ENCODE measurements at regions not wholly inside any gene's neighbourhood (a gene's known extent, or its start where the extent isn't known, plus 50 kb on each side); places are given as distances from the start of the nearest gene placed in this dataset.

DNA sequence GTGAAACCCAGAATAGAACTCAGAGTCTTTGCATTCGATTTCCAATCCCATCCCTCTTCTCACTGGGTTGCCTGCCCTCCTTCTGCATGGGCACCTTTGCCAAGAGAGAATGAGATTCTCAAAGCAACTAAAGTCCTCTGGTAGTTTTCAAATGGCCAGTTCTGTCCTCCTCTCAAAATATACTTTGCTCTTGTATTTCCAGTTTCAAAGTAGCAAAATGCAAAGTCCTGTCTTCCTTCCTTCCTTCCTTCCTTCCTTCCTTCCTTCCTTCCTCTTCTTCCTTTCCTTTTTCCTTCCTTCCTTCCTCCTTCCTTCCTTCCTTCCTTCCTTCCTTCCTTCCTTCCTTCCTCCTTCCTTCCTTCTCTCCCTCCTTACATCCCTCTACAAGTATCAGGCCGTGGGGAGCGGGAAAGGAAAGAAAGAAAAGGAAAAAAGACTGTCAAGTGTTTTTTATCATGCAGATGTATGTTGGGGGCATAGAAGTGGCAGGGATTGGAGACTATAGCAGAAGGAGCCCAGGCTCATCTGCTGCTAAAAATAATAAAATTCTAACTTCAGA, 265.2 kb downstream of the CD83 start:
- H3K79me2 ChIP-seq (ENCODE audit: insufficient read depth): no peaks in the 10 kb centered on the region
- H3K4me3 ChIP-seq (ENCODE audit: low read depth in 2 of 2, low read length in 1 of 2): no peak overlapping the region
- TF ChIP-seq EP300 (IDR thresholded peaks at IDR 0.05; ENCODE audit: borderline replicate concordance in 1 of 2, low read depth in 1 of 2, low read length in 1 of 2) (no peak), POLR2AphosphoS5 (IDR thresholded peaks at IDR 0.05; ENCODE audit: low read depth, low read length) (no peak), GATA2 (CRISPR knock-in tag; IDR thresholded peaks at IDR 0.05) (no peak), TAF1 (IDR thresholded peaks at IDR 0.05; ENCODE audit: borderline replicate concordance, low read depth, low read length) (no peak), CHD2 (IDR thresholded peaks at IDR 0.05; ENCODE audit: low read length, partially characterized antibody) (no peak), MXI1 (IDR thresholded peaks at IDR 0.05; ENCODE audit: low read depth, low read length) (no peak)
- TF ChIP-seq, protein P1, sequence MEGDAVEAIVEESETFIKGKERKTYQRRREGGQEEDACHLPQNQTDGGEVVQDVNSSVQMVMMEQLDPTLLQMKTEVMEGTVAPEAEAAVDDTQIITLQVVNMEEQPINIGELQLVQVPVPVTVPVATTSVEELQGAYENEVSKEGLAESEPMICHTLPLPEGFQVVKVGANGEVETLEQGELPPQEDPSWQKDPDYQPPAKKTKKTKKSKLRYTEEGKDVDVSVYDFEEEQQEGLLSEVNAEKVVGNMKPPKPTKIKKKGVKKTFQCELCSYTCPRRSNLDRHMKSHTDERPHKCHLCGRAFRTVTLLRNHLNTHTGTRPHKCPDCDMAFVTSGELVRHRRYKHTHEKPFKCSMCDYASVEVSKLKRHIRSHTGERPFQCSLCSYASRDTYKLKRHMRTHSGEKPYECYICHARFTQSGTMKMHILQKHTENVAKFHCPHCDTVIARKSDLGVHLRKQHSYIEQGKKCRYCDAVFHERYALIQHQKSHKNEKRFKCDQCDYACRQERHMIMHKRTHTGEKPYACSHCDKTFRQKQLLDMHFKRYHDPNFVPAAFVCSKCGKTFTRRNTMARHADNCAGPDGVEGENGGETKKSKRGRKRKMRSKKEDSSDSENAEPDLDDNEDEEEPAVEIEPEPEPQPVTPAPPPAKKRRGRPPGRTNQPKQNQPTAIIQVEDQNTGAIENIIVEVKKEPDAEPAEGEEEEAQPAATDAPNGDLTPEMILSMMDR (IDR thresholded peaks at IDR 0.05): no peak
- TF ChIP-seq, protein P2, sequence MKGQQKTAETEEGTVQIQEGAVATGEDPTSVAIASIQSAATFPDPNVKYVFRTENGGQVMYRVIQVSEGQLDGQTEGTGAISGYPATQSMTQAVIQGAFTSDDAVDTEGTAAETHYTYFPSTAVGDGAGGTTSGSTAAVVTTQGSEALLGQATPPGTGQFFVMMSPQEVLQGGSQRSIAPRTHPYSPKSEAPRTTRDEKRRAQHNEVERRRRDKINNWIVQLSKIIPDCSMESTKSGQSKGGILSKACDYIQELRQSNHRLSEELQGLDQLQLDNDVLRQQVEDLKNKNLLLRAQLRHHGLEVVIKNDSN (IDR thresholded peaks at IDR 0.05; ENCODE audit: borderline replicate concordance, low read depth): no peak
- TF ChIP-seq, protein P3, sequence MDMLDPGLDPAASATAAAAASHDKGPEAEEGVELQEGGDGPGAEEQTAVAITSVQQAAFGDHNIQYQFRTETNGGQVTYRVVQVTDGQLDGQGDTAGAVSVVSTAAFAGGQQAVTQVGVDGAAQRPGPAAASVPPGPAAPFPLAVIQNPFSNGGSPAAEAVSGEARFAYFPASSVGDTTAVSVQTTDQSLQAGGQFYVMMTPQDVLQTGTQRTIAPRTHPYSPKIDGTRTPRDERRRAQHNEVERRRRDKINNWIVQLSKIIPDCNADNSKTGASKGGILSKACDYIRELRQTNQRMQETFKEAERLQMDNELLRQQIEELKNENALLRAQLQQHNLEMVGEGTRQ (IDR thresholded peaks at IDR 0.05; ENCODE audit: borderline replicate concordance, low read depth, low read length): no peak
- TF ChIP-seq, protein P4, sequence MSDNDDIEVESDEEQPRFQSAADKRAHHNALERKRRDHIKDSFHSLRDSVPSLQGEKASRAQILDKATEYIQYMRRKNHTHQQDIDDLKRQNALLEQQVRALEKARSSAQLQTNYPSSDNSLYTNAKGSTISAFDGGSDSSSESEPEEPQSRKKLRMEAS (IDR thresholded peaks at IDR 0.05; ENCODE audit: low read depth): no peak
- ChIA-PET POLR2A (no interaction called here), CTCF (no interaction called here)
- H3K4me1 ChIP-seq (ENCODE audit: control insufficient read depth in 1 of 2, insufficient read depth in 2 of 2, low read depth in 1 of 2, low read length in 1 of 2): peaks cover 0 to 9% of the 10 kb centered on the region in 2 experiments; a peak in 2 of 4 replicates
- no peaks in the 10 kb centered on the region for H3F3A ChIP-seq (replicated peaks; ENCODE audit: insufficient read depth)
- WGBS (ENCODE audit: low lambda C conversion rate): 22% methylated on average over 3 of the region's 3 CpGs
- no peak overlapping the region for H3K9ac ChIP-seq
- no peak overlapping the region for H2AFZ ChIP-seq (ENCODE audit: low read depth)
- H3K27ac ChIP-seq (ENCODE audit: low read depth in 2 of 2, low read length in 1 of 2): no peak overlapping the region
- H3K9me3 ChIP-seq: no peaks in the 10 kb centered on the region
- H3K4me2 ChIP-seq: no peak overlapping the region
- H3K36me3 ChIP-seq (replicated peaks in 1 of 2; ENCODE audit: control insufficient read depth in 1 of 2, insufficient read depth in 2 of 2, low read length in 1 of 2): no peaks in the 10 kb centered on the region
- no peaks in the 10 kb centered on the region for H3K9me2 ChIP-seq
- H4K20me1 ChIP-seq (ENCODE audit: insufficient read depth): no peaks in the 10 kb centered on the region
- no peak for DNase-seq
- no peaks in the 10 kb centered on the region for H3K27me3 ChIP-seq (ENCODE audit: insufficient read depth)

DNA sequence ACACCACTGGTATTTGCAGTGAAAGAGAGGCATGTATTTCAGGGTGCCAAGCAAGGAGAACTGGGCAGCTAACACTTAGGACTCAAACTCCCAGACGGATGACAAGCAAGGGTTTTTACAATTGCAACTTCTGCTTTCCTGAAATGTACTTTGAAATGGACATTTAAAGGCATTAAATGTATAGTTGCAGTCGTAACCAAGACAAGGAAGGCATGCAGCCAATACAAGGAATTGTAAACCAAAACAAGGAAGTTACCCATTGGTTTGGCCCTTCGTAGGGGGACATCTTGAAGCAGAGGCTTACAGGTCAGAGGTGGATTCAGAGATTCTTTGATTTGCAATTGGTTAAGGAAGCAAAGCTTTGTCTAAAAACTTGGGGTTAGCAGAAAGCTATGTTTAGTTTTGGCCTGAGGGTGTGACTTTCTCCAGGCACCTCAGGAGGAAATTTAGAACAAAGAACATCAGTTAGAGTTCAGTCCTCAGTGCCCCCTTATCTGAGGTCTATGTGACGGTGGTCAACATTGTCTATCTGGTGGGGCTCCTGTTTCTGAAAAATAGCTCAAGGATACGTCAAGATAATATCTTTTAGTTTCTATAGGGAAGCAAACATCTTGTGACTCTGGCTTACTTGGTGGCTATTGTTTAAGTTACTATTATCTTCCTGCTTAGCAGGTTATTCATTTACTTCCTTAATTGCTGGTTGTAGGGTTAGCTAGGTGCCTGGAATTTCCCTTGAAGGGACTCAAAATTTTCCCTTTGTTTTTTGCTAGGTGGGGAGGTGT, 266.0 kb downstream of the CD83 start:
- Histone ChIP-seq H3F3A (replicated peaks; ENCODE audit: insufficient read depth) (no peaks in the 10 kb centered on the region), H3K27ac (ENCODE audit: low read depth in 2 of 2, low read length in 1 of 2) (no peak overlapping the region), H2AFZ (ENCODE audit: low read depth) (no peak overlapping the region), H3K4me3 (ENCODE audit: low read depth in 2 of 2, low read length in 1 of 2) (no peak overlapping the region), H3K27me3 (ENCODE audit: insufficient read depth) (no peaks in the 10 kb centered on the region), H3K9ac (no peak overlapping the region), H3K9me3 (no peaks in the 10 kb centered on the region), H3K4me1 (ENCODE audit: control insufficient read depth in 1 of 2, insufficient read depth in 2 of 2, low read depth in 1 of 2, low read length in 1 of 2) (peaks cover 0 to 9% of the 10 kb centered on the region in 2 experiments; a peak in 2 of 4 replicates), H3K9me2 (no peaks in the 10 kb centered on the region), H3K79me2 (ENCODE audit: insufficient read depth) (no peaks in the 10 kb centered on the region), H3K4me2 (no peak overlapping the region), H4K20me1 (ENCODE audit: insufficient read depth) (no peaks in the 10 kb centered on the region), H3K36me3 (replicated peaks in 1 of 2; ENCODE audit: control insufficient read depth in 1 of 2, insufficient read depth in 2 of 2, low read length in 1 of 2) (no peaks in the 10 kb centered on the region)
- DNase-seq: no peak
- ChIA-PET CTCF (interaction anchor here (1.3 kb wide), 1 partner anchor 14 kb away, joined by 3 read pairs; no protein-coding TSS in a partner anchor), POLR2A (no interaction called here)
- TF ChIP-seq, protein P1 (IDR thresholded peaks at IDR 0.05): no peak
- no peak for TF ChIP-seq JUND (IDR thresholded peaks at IDR 0.05)
- TF ChIP-seq, protein P5, sequence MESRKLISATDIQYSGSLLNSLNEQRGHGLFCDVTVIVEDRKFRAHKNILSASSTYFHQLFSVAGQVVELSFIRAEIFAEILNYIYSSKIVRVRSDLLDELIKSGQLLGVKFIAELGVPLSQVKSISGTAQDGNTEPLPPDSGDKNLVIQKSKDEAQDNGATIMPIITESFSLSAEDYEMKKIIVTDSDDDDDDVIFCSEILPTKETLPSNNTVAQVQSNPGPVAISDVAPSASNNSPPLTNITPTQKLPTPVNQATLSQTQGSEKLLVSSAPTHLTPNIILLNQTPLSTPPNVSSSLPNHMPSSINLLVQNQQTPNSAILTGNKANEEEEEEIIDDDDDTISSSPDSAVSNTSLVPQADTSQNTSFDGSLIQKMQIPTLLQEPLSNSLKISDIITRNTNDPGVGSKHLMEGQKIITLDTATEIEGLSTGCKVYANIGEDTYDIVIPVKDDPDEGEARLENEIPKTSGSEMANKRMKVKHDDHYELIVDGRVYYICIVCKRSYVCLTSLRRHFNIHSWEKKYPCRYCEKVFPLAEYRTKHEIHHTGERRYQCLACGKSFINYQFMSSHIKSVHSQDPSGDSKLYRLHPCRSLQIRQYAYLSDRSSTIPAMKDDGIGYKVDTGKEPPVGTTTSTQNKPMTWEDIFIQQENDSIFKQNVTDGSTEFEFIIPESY (IDR thresholded peaks at IDR 0.05; ENCODE audit: borderline replicate concordance, low read depth): no peak
- no peak for TF ChIP-seq RAD21 (IDR thresholded peaks at IDR 0.05; ENCODE audit: low read length)
- no peak for TF ChIP-seq FOXJ3 (CRISPR knock-in tag; IDR thresholded peaks at IDR 0.05)
- TF ChIP-seq TCF12 (IDR thresholded peaks at IDR 0.05): no peak
- 23% methylated on average over 5 of the region's 5 CpGs for WGBS (ENCODE audit: low lambda C conversion rate)

Measured in SK-N-SH (cell line).